Type B pancreatic cell (in vitro differentiated cells): ENCODE measurements at regions not wholly inside any gene's neighbourhood (a gene's known extent, or its start where the extent isn't known, plus 50 kb on each side); places are given as distances from the start of the nearest gene placed in this dataset.

Experiments used
- DNase-seq: peaks from one replicate; pipeline ENCODE4 v3.0.0; 2021; ENCODE audit warnings: mixed read lengths; ENCODE audit not compliant: unreplicated experiment; ENCODE audit errors: extremely low spot score
- H3K27ac Mint-ChIP-seq: 2 replicates; pipeline ENCODE4 v1.8.0; 2021; ENCODE audit warnings: mild to moderate bottlenecking, mixed read lengths
- H3K27me3 Mint-ChIP-seq: 2 replicates; pipeline ENCODE4 v1.8.0; 2021; ENCODE audit warnings: mixed read lengths
- H3K36me3 Mint-ChIP-seq: 2 replicates; pipeline ENCODE4 v1.8.0; 2021; ENCODE audit warnings: mixed read lengths
- H3K4me1 Mint-ChIP-seq: one replicate; pipeline ENCODE4 v1.8.0; 2021; ENCODE audit warnings: mixed read lengths; ENCODE audit not compliant: unreplicated experiment
- H3K4me3 Mint-ChIP-seq: 2 replicates; pipeline ENCODE4 v1.8.0; 2021; ENCODE audit warnings: mild to moderate bottlenecking, mixed read lengths
- H3K9me3 Mint-ChIP-seq: 2 replicates; pipeline ENCODE4 v1.8.0; 2021; ENCODE audit warnings: mixed read lengths
- CTCF ChIP-seq: fragments of 200-600 bp; sonication (generic); conservative IDR thresholded peaks from 2 replicates; pipeline ENCODE4 v1.5.0; 2021; ENCODE audit warnings: antibody characterized with exemption, mild to moderate bottlenecking

GRCh38 chr14:105844810-105845724, 318.7 kb downstream of the TMEM121 start:
- Mint-ChIP-seq H3K36me3 (no peaks in the 10 kb centered on the region), H3K9me3 (peaks cover 17% of the 10 kb centered on the region), H3K27ac (no peak overlapping the region), H3K4me3 (no peak overlapping the region), H3K4me1 (no peaks in the 10 kb centered on the region), H3K27me3 (no peaks in the 10 kb centered on the region)
- TF ChIP-seq CTCF: no peak
- no peak for DNase-seq

GRCh38 chr14:105845725-105846309, 319.4 kb downstream of the TMEM121 start:
- Mint-ChIP-seq H3K4me3 (no peak overlapping the region), H3K9me3 (peaks cover 17% of the 10 kb centered on the region), H3K36me3 (no peaks in the 10 kb centered on the region), H3K27ac (no peak overlapping the region), H3K27me3 (no peaks in the 10 kb centered on the region), H3K4me1 (no peaks in the 10 kb centered on the region)
- no peak for TF ChIP-seq CTCF
- no peak for DNase-seq

- no peak for DNase-seq
- Mint-ChIP-seq H3K27ac (no peak overlapping the region), H3K4me1 (no peaks in the 10 kb centered on the region), H3K9me3 (peaks cover 17% of the 10 kb centered on the region), H3K27me3 (no peaks in the 10 kb centered on the region), H3K36me3 (no peaks in the 10 kb centered on the region), H3K4me3 (no peak overlapping the region)
- TF ChIP-seq CTCF: no peak
Observed at GRCh38 chr14:105846312-105846711, 319.9 kb downstream of the TMEM121 start.

GRCh38 chr14:105847400-105847799, 321.0 kb downstream of the TMEM121 start:
- H3K4me1 Mint-ChIP-seq: no peaks in the 10 kb centered on the region
- H3K4me3 Mint-ChIP-seq: no peak overlapping the region
- H3K9me3 Mint-ChIP-seq: peaks cover 10% of the 10 kb centered on the region
- no peak for TF ChIP-seq CTCF
- H3K27me3 Mint-ChIP-seq: no peaks in the 10 kb centered on the region
- H3K27ac Mint-ChIP-seq: no peak overlapping the region
- DNase-seq: no peak
- H3K36me3 Mint-ChIP-seq: no peaks in the 10 kb centered on the region

- Mint-ChIP-seq H3K4me1 (no peaks in the 10 kb centered on the region), H3K27me3 (no peaks in the 10 kb centered on the region), H3K4me3 (no peak overlapping the region), H3K9me3 (peaks cover 13% of the 10 kb centered on the region), H3K36me3 (peaks cover 3% of the 10 kb centered on the region), H3K27ac (no peak overlapping the region)
- TF ChIP-seq CTCF: no peak
- no peak for DNase-seq
Observed at GRCh38 chr14:105848570-105848969, 322.2 kb downstream of the TMEM121 start.
